ENCODE measurements at regions not wholly inside any gene's neighbourhood (a gene's known extent, or its start where the extent isn't known, plus 50 kb on each side); places are given as distances from the start of the nearest gene placed in this dataset.

GRCh38 chr2:14418115-14418514 lies 214.4 kb upstream of the LRATD1 start:
- POLR2A ChIA-PET: no interaction called here
- Mint-ChIP-seq H3K9me3 (peaks cover 5% of the 10 kb centered on the region), H3K27me3 (no peaks in the 10 kb centered on the region), H3K27ac (no peak overlapping the region), H3K4me1 (no peaks in the 10 kb centered on the region), H3K4me3 (no peak overlapping the region), H3K36me3 (no peaks in the 10 kb centered on the region)
- ATAC-seq (ENCODE audit: low read depth) (no peak), DNase-seq (no peak)

- no peaks in the 10 kb centered on the region for H3K27me3 Mint-ChIP-seq
- ATAC-seq (ENCODE audit: low read depth): no peak
- H3K9me3 Mint-ChIP-seq: peaks cover 2% of the 10 kb centered on the region
- no peak for DNase-seq
- H3K27ac Mint-ChIP-seq: no peak overlapping the region
- H3K4me3 Mint-ChIP-seq: no peak overlapping the region
- H3K4me1 Mint-ChIP-seq: no peaks in the 10 kb centered on the region
- POLR2A ChIA-PET: no interaction called here
- no peaks in the 10 kb centered on the region for H3K36me3 Mint-ChIP-seq
Measured at GRCh38 chr2:14420851-14421250, 211.7 kb upstream of the LRATD1 start.

- DNase-seq (no peak), ATAC-seq (ENCODE audit: low read depth) (no peak)
- Mint-ChIP-seq H3K4me3 (no peak overlapping the region), H3K27ac (no peak overlapping the region), H3K9me3 (peaks cover 4% of the 10 kb centered on the region), H3K36me3 (no peaks in the 10 kb centered on the region), H3K4me1 (no peaks in the 10 kb centered on the region), H3K27me3 (no peaks in the 10 kb centered on the region)
- POLR2A ChIA-PET: no interaction called here
Measured at GRCh38 chr2:14422426-14422825, 210.1 kb upstream of the LRATD1 start.

GRCh38 chr2:14423145-14423906 lies 209.2 kb upstream of the LRATD1 start:
- ATAC-seq (ENCODE audit: low read depth) (no peak), DNase-seq (no peak)
- Mint-ChIP-seq H3K27ac (no peak overlapping the region), H3K4me1 (no peaks in the 10 kb centered on the region), H3K4me3 (no peak overlapping the region), H3K27me3 (no peaks in the 10 kb centered on the region), H3K36me3 (no peaks in the 10 kb centered on the region), H3K9me3 (peaks cover 4% of the 10 kb centered on the region)
- POLR2A ChIA-PET: no interaction called here

- H3K9me3 Mint-ChIP-seq: peaks cover 2% of the 10 kb centered on the region
- POLR2A ChIA-PET: no interaction called here
Measured at GRCh38 chr2:14424478-14425390, 207.8 kb upstream of the LRATD1 start.

GRCh38 chr2:14425869-14426268 lies 206.6 kb upstream of the LRATD1 start:
- Mint-ChIP-seq H3K27me3 (no peaks in the 10 kb centered on the region), H3K4me3 (no peak overlapping the region), H3K36me3 (no peaks in the 10 kb centered on the region), H3K27ac (no peak overlapping the region), H3K4me1 (no peaks in the 10 kb centered on the region), H3K9me3 (peaks cover 2% of the 10 kb centered on the region)
- DNase-seq (no peak), ATAC-seq (ENCODE audit: low read depth) (no peak)
- POLR2A ChIA-PET: no interaction called here

More at GRCh38 chr2:14424478-14425390, 207.8 kb upstream of the LRATD1 start:
- ATAC-seq (ENCODE audit: low read depth): no peak
- Mint-ChIP-seq H3K27me3 (no peaks in the 10 kb centered on the region), H3K4me1 (no peaks in the 10 kb centered on the region), H3K36me3 (no peaks in the 10 kb centered on the region), H3K4me3 (no peak overlapping the region), H3K27ac (no peak overlapping the region)
- no peak for DNase-seq

GRCh38 chr2:14428056-14428455 lies 204.5 kb upstream of the LRATD1 start:
- Mint-ChIP-seq H3K36me3 (no peaks in the 10 kb centered on the region), H3K27ac (no peak overlapping the region), H3K9me3 (peaks cover 2% of the 10 kb centered on the region), H3K4me3 (no peak overlapping the region), H3K27me3 (no peaks in the 10 kb centered on the region), H3K4me1 (no peaks in the 10 kb centered on the region)
- no peak for ATAC-seq (ENCODE audit: low read depth)
- DNase-seq: no peak
- POLR2A ChIA-PET: no interaction called here

- Mint-ChIP-seq H3K9me3 (no peaks in the 10 kb centered on the region), H3K27me3 (no peaks in the 10 kb centered on the region), H3K4me3 (no peak overlapping the region), H3K36me3 (no peaks in the 10 kb centered on the region), H3K4me1 (no peaks in the 10 kb centered on the region), H3K27ac (no peak overlapping the region)
- POLR2A ChIA-PET: no interaction called here
- DNase-seq (no peak), ATAC-seq (ENCODE audit: low read depth) (no peak)
Measured at GRCh38 chr2:14433946-14434495, 198.5 kb upstream of the LRATD1 start.

- no peak for ATAC-seq (ENCODE audit: low read depth)
- DNase-seq: no peak
- Mint-ChIP-seq H3K4me1 (no peaks in the 10 kb centered on the region), H3K36me3 (no peaks in the 10 kb centered on the region), H3K27me3 (no peaks in the 10 kb centered on the region), H3K9me3 (peaks cover 4% of the 10 kb centered on the region), H3K4me3 (no peak overlapping the region), H3K27ac (no peak overlapping the region)
- POLR2A ChIA-PET: no interaction called here
Measured at GRCh38 chr2:14445670-14446069, 186.8 kb upstream of the LRATD1 start.

- peaks cover 4% of the 10 kb centered on the region for H3K9me3 Mint-ChIP-seq
- H3K4me3 Mint-ChIP-seq: no peak overlapping the region
- DNase-seq: no peak
- no peak for ATAC-seq (ENCODE audit: low read depth)
- H3K36me3 Mint-ChIP-seq: no peaks in the 10 kb centered on the region
- no peaks in the 10 kb centered on the region for H3K27me3 Mint-ChIP-seq
- H3K27ac Mint-ChIP-seq: no peak overlapping the region
- POLR2A ChIA-PET: no interaction called here
- no peaks in the 10 kb centered on the region for H3K4me1 Mint-ChIP-seq
Measured at GRCh38 chr2:14448340-14448739, 184.2 kb upstream of the LRATD1 start.

GRCh38 chr2:14451312-14451711 lies 181.2 kb upstream of the LRATD1 start:
- Mint-ChIP-seq H3K27me3 (no peaks in the 10 kb centered on the region), H3K36me3 (no peaks in the 10 kb centered on the region), H3K4me3 (no peak overlapping the region), H3K27ac (no peak overlapping the region), H3K4me1 (no peaks in the 10 kb centered on the region), H3K9me3 (peaks cover 4% of the 10 kb centered on the region)
- DNase-seq (no peak), ATAC-seq (ENCODE audit: low read depth) (no peak)
- POLR2A ChIA-PET: no interaction called here

GRCh38 chr2:14454202-14454601 lies 178.3 kb upstream of the LRATD1 start:
- H3K27ac Mint-ChIP-seq: no peak overlapping the region
- no peaks in the 10 kb centered on the region for H3K36me3 Mint-ChIP-seq
- H3K9me3 Mint-ChIP-seq: peaks cover 7% of the 10 kb centered on the region
- POLR2A ChIA-PET: no interaction called here
- no peak for ATAC-seq (ENCODE audit: low read depth)
- no peak overlapping the region for H3K4me3 Mint-ChIP-seq
- no peak for DNase-seq
- H3K4me1 Mint-ChIP-seq: no peaks in the 10 kb centered on the region
- H3K27me3 Mint-ChIP-seq: no peaks in the 10 kb centered on the region

- POLR2A ChIA-PET: no interaction called here
- no peaks in the 10 kb centered on the region for H3K4me1 Mint-ChIP-seq
- H3K27ac Mint-ChIP-seq: no peak overlapping the region
- ATAC-seq (ENCODE audit: low read depth) (no peak), DNase-seq (no peak)
- H3K27me3 Mint-ChIP-seq: no peaks in the 10 kb centered on the region
- no peak overlapping the region for H3K4me3 Mint-ChIP-seq
- H3K36me3 Mint-ChIP-seq: no peaks in the 10 kb centered on the region
- peaks cover 4% of the 10 kb centered on the region for H3K9me3 Mint-ChIP-seq
Measured at GRCh38 chr2:14459786-14460325, 172.7 kb upstream of the LRATD1 start.
